Activated CD4-positive, alpha-beta T cell treated with anti-CD3 and anti-CD28 coated beads, Interleukin-2, amount 50 U/mL, for 24 hours (primary cell): ENCODE measurements at regions not wholly inside any gene's neighbourhood (a gene's known extent, or its start where the extent isn't known, plus 50 kb on each side); places are given as distances from the start of the nearest gene placed in this dataset.
A peak's percentile ranks its signal among the peaks of the same experiment; 100 is the strongest.

Source experiments
- DNase-seq, 2 donors: peaks; one replicate each; pipeline ENCODE4 v3.0.0-alpha.2; 2020; ENCODE audit warnings: low read depth in 1 of 2, low spot score in 1 of 2

DNA sequence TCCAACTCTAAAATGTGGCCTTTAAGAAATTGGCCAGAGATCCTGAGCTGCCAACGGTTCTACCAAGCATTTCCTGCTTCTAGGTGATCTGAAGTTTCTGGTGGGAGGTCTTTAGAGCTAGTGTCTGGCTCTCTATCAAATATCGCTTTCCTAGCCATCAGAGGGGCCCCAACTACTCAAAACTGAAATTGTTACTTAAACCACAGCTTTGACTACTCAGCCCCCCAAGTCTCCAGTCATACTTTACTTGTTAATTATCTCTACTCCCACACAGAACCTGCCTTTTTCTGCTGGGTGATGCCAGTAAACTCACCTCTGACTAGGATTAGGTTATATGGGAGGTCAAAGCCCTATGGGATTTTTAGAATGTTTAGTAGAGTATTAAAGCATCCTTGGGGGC is 95.1 kb downstream of the FASLG start:
- peak in 1 of 2 donors; percentile 18 for DNase-seq

DNA sequence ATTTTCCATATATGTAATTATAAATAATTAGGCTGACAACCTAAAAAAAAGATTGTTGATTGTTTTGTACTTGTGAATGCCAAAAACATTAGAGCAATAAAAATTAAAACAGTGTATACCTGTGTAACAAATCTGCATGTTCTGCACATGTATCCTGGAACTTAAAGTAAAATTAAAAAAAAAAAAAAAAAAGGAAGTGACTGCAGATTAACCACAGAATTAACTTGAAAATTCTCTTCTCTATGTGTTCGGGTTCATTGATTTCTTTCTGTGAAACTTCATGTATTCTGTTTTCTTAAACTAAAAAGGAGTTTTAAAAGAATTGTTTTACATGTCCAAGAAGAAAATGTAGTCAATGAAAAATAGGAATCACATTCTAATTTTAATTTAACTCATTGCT is 95.7 kb downstream of the FASLG start:
- no peak for DNase-seq

DNA sequence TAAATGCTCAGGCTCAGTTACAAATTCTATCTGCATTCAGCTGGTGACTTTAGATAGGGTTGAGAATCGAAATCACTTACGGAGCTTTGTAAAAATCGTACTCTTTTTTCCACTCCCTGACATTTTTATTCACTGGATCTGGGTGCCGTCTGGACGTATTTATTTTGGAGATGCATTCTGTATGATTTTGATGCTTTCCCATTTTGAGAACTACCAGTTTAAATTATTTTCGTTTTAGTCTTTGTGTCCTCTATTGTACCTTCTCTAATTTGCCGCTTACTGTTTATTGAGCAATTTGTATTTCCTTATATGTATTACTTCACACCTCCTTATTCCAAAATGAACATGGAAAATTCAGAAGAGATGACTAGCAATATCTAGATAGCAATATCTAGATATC is 96.2 kb downstream of the FASLG start:
- DNase-seq, result no peak

DNA sequence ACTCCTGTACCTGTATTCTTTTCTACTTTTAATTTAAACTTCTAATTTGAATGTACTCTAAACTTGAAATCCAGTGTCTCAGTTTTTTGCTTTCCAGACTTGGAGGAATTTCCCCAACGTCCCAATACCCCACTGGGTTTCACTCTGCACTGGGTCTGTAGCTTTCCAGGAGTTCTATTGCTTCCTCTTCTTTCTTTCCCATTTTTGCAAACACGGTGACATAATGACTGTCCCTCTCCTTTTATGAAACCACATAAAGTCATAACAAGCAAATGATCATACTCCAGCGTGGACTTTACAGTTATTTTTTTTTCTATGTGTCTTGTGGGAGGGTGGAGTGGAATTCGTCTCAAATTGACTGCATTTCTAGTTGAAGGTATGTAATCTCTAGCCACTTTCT is 97.1 kb downstream of the FASLG start:
- DNase-seq, result no peak

DNA sequence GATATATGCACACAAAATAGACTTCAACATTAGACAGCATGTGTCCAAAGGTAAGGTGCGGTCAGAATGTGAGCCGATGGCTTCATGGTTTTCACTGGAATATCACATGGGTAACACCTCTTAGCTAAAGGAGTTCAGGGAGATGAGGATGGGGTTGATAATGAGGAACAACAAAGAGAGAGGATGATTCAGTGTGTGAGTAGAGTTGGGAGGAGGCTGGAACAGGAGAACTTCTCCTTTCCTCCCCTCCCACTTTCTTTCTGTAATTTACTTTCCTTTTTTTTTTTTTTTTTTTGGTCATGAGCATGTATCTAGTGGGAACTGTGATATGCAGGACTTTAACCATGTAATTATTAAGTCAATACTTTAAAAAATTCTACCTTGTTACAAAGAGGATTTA is 99.4 kb downstream of the FASLG start:
- no peak for DNase-seq

DNA sequence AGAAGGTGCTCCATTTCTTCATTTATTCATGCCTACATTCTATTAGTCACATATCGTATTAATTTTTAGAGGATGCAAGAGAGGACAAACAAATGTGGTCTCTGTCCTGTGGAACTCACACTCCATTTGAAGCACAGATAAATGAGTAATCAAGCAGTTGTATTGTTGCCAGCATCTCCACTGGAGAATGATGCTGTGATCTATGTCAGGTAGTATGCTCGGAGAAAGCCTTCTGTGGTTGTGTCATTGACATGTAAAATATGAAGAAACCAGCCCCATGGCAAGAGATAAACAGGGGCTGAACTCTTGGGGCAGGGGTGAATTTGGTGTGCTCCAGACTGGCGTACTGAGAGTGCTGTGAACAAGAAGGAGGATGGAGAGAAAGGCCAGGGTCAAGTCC is 101.2 kb downstream of the FASLG start:
- DNase-seq, result no peak

DNA sequence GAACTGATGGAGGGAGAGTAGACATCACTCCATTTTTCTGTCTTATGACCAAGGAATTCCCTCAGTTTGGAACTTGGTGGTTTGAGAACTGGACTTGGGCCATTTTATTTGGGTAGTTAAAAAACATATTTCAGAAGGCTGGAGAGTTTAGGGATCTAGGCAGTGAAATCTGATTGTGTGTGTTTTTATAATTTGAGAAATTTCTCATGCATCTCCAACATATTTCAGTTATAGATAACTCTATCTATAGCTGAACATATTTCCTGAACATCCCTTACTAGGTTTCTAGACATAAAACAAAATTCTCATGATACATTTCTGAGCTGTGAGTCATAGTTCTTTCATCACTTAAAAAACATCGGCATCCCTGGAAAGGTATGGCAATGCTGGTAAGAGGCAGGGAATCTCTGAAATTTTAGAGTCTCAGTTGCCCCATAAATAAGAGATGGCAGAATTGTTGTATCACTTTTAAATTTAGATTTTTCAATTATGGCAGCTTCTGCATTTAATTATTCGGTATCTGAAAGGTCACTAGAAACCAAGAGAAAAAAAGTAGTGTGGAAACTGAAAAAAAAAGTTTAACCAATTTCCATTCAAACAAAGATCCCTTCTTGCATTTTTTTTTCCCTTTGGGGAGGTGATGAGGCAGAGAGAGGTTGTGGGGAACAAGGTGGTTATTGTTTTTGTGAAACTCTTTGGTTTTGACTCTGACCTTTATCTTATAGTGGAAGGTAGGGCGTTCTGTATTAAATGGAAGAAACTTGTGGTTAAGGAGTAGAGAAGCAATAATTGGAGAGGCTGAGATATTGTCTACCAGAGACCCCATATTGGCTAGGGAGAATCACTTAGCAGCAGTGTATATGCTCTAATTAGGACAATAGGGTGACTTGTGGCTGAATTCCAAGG is 102.9 kb downstream of the FASLG start:
- DNase-seq, result no peak

DNA sequence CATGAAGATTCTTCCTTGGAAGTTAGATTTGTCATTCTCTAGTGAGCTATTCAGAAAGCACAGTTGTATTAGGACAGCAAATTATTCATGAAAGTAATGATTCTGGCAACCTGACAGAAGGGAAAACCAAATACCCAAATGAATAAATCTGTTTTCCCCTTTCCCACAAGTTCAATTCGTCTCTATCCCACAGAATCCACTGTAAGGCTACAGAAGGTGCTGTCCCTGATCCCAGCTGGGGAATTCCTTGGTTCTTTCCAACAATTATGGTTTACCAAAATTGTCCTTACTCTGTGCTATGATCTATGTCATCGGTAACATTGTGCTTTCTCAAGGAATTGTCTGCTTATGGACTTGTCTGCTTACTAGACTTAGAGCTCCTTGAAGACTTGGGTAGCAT is 104.2 kb downstream of the FASLG start:
- no peak for DNase-seq

DNA sequence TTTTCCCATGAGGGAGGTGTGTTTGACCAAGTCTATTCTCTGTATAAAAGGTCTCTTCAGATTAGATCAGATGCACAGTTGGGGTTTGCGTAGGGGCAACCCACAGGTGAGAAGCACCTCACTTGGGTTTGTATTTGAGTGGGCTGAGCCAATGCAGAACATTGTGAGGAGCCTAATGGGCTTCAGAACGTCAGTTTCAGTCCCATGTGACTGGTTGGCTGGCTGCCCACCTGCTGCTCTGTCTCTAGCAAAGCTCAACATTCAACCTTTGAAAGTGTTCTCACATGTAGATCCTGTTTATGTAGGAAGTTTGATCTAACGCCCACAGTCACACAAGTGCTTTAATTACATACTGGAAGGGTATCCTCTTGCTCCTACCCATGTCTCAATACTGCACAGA is 105.5 kb downstream of the FASLG start:
- DNase-seq, result no peak

DNA sequence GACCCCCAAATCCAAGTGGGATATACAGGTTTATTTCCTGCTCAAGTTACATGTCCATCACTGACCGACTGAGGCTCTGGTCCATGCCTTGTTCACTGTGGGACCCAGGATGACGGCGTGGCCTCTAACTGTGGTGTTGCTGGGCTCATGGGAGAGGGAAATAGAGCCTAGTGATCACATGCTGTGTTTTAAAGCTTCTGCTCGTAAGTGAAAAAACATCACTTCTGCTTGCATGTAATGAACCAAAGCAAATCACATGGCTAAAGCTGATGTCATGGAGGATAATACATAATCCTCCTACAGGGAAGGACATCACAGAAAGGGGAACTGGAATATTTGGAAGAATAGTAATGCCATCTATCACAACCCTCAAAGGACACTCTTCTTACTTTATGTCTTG is 107.6 kb downstream of the FASLG start:
- DNase-seq, result no peak

DNA sequence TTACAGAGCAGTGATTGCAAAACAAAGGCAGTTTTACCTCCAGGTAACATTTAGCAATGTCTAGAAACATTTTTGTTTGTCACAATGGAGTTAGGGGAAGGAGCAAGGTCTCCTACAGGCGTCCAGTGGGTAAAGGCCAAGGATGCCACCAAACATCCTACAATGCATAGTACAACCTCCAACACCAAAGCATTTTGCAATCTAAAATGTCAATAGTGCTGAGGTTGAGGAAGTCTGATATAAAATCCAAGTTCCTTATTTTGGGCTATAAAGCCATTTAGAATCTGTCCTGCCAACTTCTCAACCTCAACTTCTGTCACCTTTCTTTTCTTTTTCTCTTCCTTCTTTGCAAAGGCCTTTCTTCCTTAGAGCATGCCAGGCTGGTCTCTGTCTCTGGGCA is 111.2 kb downstream of the FASLG start:
- DNase-seq, result no peak

DNA sequence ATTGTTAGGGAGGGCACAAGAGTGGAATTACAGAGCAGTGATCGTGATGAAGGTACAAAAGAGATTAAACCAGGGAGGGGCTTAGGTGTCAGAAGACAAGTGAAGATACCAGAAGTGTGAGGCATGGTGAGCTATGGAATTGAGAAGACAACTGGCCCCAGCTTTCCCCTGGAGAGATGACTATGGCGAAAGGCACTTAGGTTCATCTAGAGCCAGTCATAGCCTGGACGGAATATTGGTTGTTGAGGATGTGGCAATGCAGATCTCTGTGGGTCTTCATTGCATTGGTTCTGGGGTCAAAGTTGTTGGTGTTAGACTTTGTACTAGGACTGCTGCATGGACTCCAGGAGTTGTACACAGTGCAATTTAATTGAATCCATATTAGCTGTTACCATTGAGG is 115.7 kb downstream of the FASLG start:
- no peak for DNase-seq

DNA sequence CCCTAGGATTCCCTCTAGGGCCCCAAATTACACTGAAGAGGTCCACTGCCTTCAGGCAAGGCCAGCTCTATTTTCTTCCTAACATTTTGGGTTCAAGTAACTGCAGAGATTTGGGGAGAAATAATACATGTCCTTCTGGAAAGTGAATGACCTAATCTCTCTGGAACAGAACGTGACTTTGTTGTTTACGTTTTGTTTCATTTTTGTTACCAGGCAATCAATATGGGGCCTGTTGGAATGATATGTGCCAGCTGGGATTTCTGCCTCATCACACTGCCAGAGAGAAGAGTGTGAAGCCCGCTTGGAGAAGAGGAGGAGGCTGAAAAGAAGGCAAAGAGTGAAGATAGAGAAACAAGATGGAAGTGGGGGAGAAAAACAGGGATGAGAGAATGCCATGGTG is 116.7 kb downstream of the FASLG start:
- no peak for DNase-seq

DNA sequence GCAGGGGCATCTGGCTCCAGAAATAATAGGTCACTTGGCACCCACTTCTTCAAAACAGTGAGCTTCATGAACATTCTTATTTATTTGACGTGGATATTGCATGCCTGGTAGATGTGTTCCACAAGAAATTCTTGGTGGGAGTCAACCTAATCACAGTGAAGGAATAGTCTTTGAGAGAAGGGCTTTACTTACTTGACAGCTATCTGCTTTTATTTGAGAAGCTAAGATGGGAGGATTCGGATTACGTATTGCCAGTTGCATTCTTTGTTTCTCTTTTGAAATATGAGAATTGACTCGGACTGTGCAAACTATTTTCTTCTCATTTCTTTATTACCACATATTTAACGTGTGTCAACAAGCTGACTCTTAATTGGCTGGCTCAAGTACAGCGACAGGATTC is 117.2 kb downstream of the FASLG start:
- DNase-seq, result no peak

DNA sequence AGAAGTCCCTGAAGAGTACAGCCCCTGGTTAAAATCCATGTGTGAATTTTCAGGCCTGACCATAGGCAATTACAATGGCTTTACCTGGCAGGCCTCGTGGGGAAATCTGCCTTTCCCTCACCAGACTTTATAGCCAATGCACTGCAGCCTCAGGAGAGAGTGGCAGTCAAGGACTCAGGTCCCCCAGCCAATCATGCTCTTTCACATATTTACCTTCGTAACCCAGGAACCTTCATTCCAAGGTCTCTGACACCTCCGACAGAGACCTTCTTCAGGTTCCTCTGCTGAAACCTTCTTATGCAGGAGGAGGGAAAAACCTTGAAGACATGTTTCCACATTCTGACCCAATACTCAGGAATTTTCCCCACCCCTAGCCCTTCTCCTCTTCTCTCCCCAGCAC is 118.9 kb downstream of the FASLG start:
- no peak for DNase-seq

DNA sequence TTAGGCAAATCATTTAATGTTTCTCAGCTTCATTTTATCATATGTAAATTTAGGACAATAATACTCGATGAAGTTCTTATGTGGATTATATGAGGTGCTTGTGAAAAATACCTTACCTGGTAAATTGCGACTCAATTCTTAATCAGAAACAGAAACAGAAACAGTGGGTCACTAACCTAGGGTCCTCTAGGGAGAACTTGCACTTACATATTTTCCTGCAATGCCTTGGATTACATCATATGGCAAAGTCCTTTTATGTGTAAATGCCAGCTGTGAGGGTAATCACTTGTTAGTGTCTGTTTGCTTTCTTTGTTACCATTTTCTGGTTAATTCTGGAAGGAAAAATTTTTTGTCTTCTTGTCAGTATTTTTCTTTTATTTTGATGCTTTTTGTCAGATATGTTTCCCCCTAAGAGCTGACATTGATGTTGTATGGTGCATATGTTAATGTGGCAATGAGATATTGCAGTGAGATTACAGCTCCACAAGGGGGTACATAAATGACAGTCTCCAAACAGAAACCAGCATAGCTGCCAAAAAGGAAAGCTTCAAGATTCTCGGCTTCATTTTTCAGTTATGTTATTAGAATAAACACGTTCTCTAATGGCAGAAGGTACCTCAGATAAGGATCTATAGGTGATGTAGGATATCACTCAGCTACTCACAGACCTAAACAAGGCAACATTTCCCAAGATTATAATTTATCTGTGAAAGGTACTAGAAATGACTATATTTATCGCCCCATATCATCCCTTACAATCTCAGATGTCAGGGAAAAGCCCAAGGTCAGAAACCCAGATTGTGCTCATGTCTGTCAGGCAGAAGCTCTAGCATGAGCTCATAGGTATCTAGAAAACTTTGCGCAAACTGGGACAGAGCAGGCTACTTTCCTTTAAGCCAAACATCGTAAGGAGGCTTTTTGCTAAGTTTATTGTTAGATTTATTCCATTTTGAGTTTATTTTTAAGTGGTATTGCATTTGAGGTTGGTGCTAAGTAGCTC is 119.9 kb downstream of the FASLG start:
- no peak for DNase-seq

DNA sequence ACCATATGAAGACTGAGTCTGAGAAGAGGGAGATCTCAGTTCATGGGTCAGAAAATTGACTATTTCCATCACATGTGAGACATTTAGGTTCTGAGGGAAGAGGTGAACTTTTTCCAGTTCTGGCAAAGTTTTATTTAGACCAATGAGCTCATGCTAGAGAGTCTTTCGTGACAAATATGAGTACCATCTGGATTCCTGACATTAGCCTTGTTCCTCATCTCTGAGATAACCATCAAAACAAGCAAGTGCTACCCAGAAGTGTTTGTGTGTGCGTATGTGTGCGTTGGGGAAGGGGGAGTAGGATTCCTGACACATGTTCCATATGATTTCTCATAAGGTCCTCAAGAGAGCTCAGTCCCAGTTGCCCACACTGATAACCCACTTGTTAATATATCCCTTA is 120.6 kb downstream of the FASLG start:
- no peak for DNase-seq

DNA sequence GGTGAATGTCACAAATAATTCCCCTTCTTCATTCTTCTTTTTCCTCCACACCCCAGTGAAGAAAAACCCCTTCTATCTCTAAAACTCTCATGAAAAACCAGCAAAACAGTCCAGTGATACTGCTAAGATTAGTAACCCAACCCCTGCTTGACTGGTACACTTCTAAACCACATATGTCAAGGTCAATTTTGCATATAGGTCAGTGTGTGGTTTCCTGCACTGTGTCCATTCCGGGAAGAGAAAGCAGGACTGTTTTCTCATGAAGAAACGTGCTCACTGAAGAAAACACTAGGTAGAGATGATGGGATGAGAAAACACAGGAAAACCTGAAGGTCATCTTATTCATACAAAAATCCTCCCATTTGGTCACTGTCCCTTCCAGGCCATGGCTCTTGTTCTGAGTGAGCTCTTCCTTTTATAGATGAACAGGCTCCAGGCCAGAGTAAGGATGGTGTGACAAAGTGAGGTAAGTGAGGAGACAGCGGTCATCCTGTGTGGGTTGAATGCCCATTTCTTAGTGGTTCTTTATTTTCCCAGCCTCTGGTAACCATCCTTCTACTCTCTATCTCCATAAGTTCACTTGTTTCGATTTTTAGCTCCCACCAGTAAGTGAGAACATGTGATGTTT is 122.7 kb downstream of the FASLG start:
- DNase-seq, result no peak

DNA sequence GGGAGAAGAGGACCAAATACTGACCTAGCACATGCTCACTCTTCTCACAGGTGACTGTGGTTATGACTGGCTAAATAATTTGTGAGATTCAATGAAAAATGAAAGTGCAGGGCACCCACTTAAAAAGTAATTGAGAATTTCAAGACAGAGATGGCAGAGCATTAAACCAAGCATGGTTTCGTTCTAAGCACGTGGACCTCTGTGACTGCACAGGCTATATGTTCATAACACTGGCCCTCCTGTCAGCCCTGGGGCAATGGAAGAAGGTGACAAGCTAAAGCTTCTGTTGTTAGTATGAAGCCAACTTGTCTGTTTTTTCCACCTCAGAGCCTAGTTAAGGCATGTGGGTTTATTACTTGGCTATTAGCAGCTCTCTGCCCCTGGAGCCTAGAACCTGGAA is 130.9 kb downstream of the FASLG start:
- no peak for DNase-seq

DNA sequence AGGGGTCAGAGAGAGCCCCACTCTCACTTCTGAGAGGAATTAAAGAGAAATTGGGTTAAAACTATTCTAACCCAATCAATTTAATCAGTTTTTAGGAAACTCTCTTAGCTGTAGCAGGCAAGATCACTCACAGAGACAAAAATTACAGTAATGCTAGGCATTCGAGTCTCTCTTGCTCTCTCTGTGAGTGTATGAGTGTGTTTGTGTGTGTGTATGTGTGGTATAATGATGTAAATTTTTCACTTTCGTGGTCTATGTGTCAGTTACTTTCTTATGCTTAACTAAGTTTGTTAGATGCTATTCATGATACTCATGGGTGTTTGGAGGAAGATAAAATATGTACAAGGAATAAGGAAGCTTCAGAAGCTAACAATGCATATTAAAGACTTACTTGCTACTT is 131.3 kb downstream of the FASLG start:
- no peak for DNase-seq

DNA sequence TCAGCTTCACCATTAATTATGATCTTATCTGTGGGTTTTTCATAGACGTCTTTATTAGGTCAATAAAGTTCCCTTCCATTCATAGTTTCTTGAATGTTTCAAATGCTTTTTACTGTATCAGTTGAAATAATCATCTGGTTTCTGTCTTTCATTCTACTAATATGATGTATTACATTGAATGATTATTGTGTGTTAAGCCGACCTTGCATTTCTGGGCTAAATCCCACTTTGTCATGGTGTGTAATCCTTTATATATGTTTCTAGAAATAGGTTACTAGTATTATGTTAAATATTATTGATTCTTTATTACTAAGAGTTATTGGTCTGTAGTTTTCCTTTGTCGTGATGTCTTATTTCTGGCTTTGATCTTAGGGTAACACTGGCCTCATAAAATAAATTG is 134.9 kb downstream of the FASLG start:
- no peak for DNase-seq

DNA sequence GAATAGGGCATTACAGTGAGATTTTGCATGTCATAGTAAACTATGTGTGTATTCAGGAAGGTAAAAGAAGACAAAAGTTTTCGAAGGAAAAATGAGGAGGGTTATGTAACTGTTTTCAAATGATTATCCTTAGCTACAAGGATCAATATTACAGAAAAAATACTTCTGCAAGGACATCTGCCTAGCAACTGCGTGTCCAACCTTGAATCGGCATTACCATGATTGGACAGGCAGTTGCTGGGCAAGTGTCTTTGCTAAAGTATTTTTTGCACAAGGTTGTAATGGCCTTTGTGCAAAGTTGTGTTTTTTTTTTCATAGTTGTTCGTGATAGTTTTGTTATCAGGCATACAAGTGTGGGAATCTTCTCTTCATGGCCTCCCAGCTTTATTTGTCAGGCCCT is 136.8 kb downstream of the FASLG start:
- DNase-seq, result no peak
